ENCODE measurements at regions not wholly inside any gene's neighbourhood (a gene's known extent, or its start where the extent isn't known, plus 50 kb on each side); places are given as distances from the start of the nearest gene placed in this dataset.

GRCh38 chr14:48936849-48937248 is 649.3 kb downstream of the RPS29 start:
- WGBS (ENCODE audit: insufficient coverage): no CpG with 5 or more reads among the region's 1 CpG
- Histone ChIP-seq H3K4me1 (ENCODE audit: control insufficient read depth in 2 of 2, insufficient read depth in 2 of 2, low read length in 2 of 2) (no peaks in the 10 kb centered on the region), H3K9me3 (ENCODE audit: control extremely low read depth in 1 of 3, control insufficient read depth in 2 of 3, insufficient read depth in 1 of 3, low read length in 2 of 3) (no peaks in the 10 kb centered on the region), H3K27ac (ENCODE audit: low read length in 2 of 2) (no peak overlapping the region), H3K4me2 (replicated peaks; ENCODE audit: low read depth, low read length, poor library complexity, severe bottlenecking) (no peak overlapping the region), H3K27me3 (replicated peaks in 1 of 4; ENCODE audit: control extremely low read depth in 1 of 4, control insufficient read depth in 3 of 4, insufficient read depth in 4 of 4, low read length in 3 of 4) (no peaks in the 10 kb centered on the region), H4K20me1 (ENCODE audit: control insufficient read depth, insufficient read depth, low read length, poor library complexity, severe bottlenecking) (no peaks in the 10 kb centered on the region), H3K9ac (ENCODE audit: low read length) (no peak overlapping the region), H3K36me3 (replicated peaks in 1 of 2; ENCODE audit: control extremely low read depth in 1 of 2, control insufficient read depth in 1 of 2, extremely low read depth in 1 of 2, insufficient read depth in 2 of 2, low read length in 1 of 2) (no peaks in the 10 kb centered on the region), H2AFZ (ENCODE audit: insufficient read depth, low read depth, low read length, poor library complexity, severe bottlenecking) (no peak overlapping the region), H3K4me3 (ENCODE audit: control extremely low read depth in 1 of 5, extremely low read depth in 1 of 5, insufficient read depth in 1 of 5, low read depth in 2 of 5, low read length in 4 of 5) (no peak overlapping the region), H3K79me2 (ENCODE audit: control insufficient read depth, insufficient read depth, low read length) (no peaks in the 10 kb centered on the region)
- Mint-ChIP-seq H3K4me1 (peaks cover 5% of the 10 kb centered on the region), H3K9me3 (ENCODE audit: insufficient read depth) (no peaks in the 10 kb centered on the region), H3K4me3 (no peak overlapping the region), H3K27ac (no peak overlapping the region), H3K27me3 (no peaks in the 10 kb centered on the region)
- ATAC-seq (ENCODE audit: low read depth): no peak
- ChIA-PET POLR2A (no interaction called here), CTCF (no interaction called here)
- no peak for DNase-seq
- intact Hi-C loops (cut with micrococcal nuclease): no loop called here
- TF ChIP-seq CTCF (IDR thresholded peaks at IDR 0.05) (no peak), EZH2 (IDR thresholded peaks at IDR 0.05; ENCODE audit: borderline replicate concordance, insufficient read depth, low read depth, low read length, poor library complexity, severe bottlenecking) (no peak)

- no peaks in the 10 kb centered on the region for H4K20me1 ChIP-seq (ENCODE audit: control insufficient read depth, insufficient read depth, low read length, poor library complexity, severe bottlenecking)
- intact Hi-C loops (cut with micrococcal nuclease): no loop called here
- no peaks in the 10 kb centered on the region for H3K27me3 ChIP-seq (replicated peaks in 1 of 4; ENCODE audit: control extremely low read depth in 1 of 4, control insufficient read depth in 3 of 4, insufficient read depth in 4 of 4, low read length in 3 of 4)
- CTCF ChIA-PET: no interaction called here
- POLR2A ChIA-PET: no interaction called here
- Mint-ChIP-seq H3K27me3 (no peaks in the 10 kb centered on the region), H3K4me3 (no peak overlapping the region), H3K4me1 (peaks cover 5% of the 10 kb centered on the region), H3K27ac (no peak overlapping the region), H3K9me3 (ENCODE audit: insufficient read depth) (no peaks in the 10 kb centered on the region)
- H3K36me3 ChIP-seq (replicated peaks in 1 of 2; ENCODE audit: control extremely low read depth in 1 of 2, control insufficient read depth in 1 of 2, extremely low read depth in 1 of 2, insufficient read depth in 2 of 2, low read length in 1 of 2): no peaks in the 10 kb centered on the region
- no CpG with 5 or more reads among the region's 2 CpGs for WGBS (ENCODE audit: insufficient coverage)
- H3K4me1 ChIP-seq (ENCODE audit: control insufficient read depth in 2 of 2, insufficient read depth in 2 of 2, low read length in 2 of 2): no peaks in the 10 kb centered on the region
- TF ChIP-seq CTCF (IDR thresholded peaks at IDR 0.05) (no peak), EZH2 (IDR thresholded peaks at IDR 0.05; ENCODE audit: borderline replicate concordance, insufficient read depth, low read depth, low read length, poor library complexity, severe bottlenecking) (no peak)
- H3K27ac ChIP-seq (ENCODE audit: low read length in 2 of 2): no peak overlapping the region
- no peak overlapping the region for H3K4me2 ChIP-seq (replicated peaks; ENCODE audit: low read depth, low read length, poor library complexity, severe bottlenecking)
- no peak overlapping the region for H3K4me3 ChIP-seq (ENCODE audit: control extremely low read depth in 1 of 5, extremely low read depth in 1 of 5, insufficient read depth in 1 of 5, low read depth in 2 of 5, low read length in 4 of 5)
- ATAC-seq (ENCODE audit: low read depth): no peak
- no peaks in the 10 kb centered on the region for H3K9me3 ChIP-seq (ENCODE audit: control extremely low read depth in 1 of 3, control insufficient read depth in 2 of 3, insufficient read depth in 1 of 3, low read length in 2 of 3)
- H3K79me2 ChIP-seq (ENCODE audit: control insufficient read depth, insufficient read depth, low read length): no peaks in the 10 kb centered on the region
- no peak overlapping the region for H3K9ac ChIP-seq (ENCODE audit: low read length)
- no peak overlapping the region for H2AFZ ChIP-seq (ENCODE audit: insufficient read depth, low read depth, low read length, poor library complexity, severe bottlenecking)
- no peak for DNase-seq
These were observed 649.8 kb downstream of the RPS29 start for GRCh38 chr14:48936362-48936761.
